ENCODE measurements at regions not wholly inside any gene's neighbourhood (a gene's known extent, or its start where the extent isn't known, plus 50 kb on each side); places are given as distances from the start of the nearest gene placed in this dataset.

GRCh38 chr15:47439146-47440111 is 277.9 kb upstream of the SEMA6D start:
- peak; percentile 32 for DNase-seq

- no peak for DNase-seq
Measured at GRCh38 chr15:47442371-47442770, 274.9 kb upstream of the SEMA6D start.

- no peak for DNase-seq
Measured at GRCh38 chr15:47443839-47444238, 273.5 kb upstream of the SEMA6D start.

- no peak for DNase-seq
Measured at GRCh38 chr15:47445723-47446392, 271.4 kb upstream of the SEMA6D start.

GRCh38 chr15:47460795-47461573 is 256.3 kb upstream of the SEMA6D start:
- no peak for DNase-seq

GRCh38 chr15:47461652-47462141 is 255.6 kb upstream of the SEMA6D start:
- DNase-seq, result no peak

GRCh38 chr15:47466357-47466756 is 250.9 kb upstream of the SEMA6D start:
- peak; percentile 84 for DNase-seq

GRCh38 chr15:47470983-47471382 is 246.3 kb upstream of the SEMA6D start:
- no peak for DNase-seq

- no peak for DNase-seq
Measured at GRCh38 chr15:47473106-47473725, 244.1 kb upstream of the SEMA6D start.

- no peak for DNase-seq
Measured at GRCh38 chr15:47473832-47474231, 243.5 kb upstream of the SEMA6D start.

- no peak for DNase-seq
Measured at GRCh38 chr15:47475336-47475735, 242.0 kb upstream of the SEMA6D start.

GRCh38 chr15:47477341-47477740 is 240.0 kb upstream of the SEMA6D start:
- no peak for DNase-seq

- no peak for DNase-seq
Measured at GRCh38 chr15:47484059-47484458, 233.2 kb upstream of the SEMA6D start.

GRCh38 chr15:47484997-47485396 is 232.3 kb upstream of the SEMA6D start:
- DNase-seq, result peak; percentile 18

- no peak for DNase-seq
Measured at GRCh38 chr15:47485419-47485818, 231.9 kb upstream of the SEMA6D start.

- no peak for DNase-seq
Measured at GRCh38 chr15:47486040-47486439, 231.3 kb upstream of the SEMA6D start.

- no peak for DNase-seq
Measured at GRCh38 chr15:47492195-47492594, 225.1 kb upstream of the SEMA6D start.

GRCh38 chr15:47493357-47494247 is 223.7 kb upstream of the SEMA6D start:
- DNase-seq, result no peak

GRCh38 chr15:47496343-47497185 is 220.7 kb upstream of the SEMA6D start:
- DNase-seq, result no peak

GRCh38 chr15:47500842-47501241 is 216.5 kb upstream of the SEMA6D start:
- no peak for DNase-seq

GRCh38 chr15:47502041-47502440 is 215.3 kb upstream of the SEMA6D start:
- DNase-seq, result no peak
